ENCODE measurements at regions not wholly inside any gene's neighbourhood (a gene's known extent, or its start where the extent isn't known, plus 50 kb on each side); places are given as distances from the start of the nearest gene placed in this dataset.
A peak's percentile ranks its signal among the peaks of the same experiment; 100 is the strongest.

- DNase-seq: no peak
Observed at GRCh38 chr9:12178634-12179033, 514.6 kb upstream of the TYRP1 start.

- DNase-seq: peak in 1 of 2 experiments; percentile 1
Observed at GRCh38 chr9:12182806-12183205, 510.4 kb upstream of the TYRP1 start.

- DNase-seq: no peak
Observed at GRCh38 chr9:12183321-12183720, 509.9 kb upstream of the TYRP1 start.

GRCh38 chr9:12185856-12186255, 507.3 kb upstream of the TYRP1 start:
- DNase-seq: no peak

- no peak for DNase-seq
Observed at GRCh38 chr9:12191630-12192029, 501.6 kb upstream of the TYRP1 start.

- DNase-seq: no peak
Observed at GRCh38 chr9:12194731-12195130, 498.5 kb upstream of the TYRP1 start.

GRCh38 chr9:12195456-12195855, 497.7 kb upstream of the TYRP1 start:
- no peak for DNase-seq

GRCh38 chr9:12204512-12204911, 488.7 kb upstream of the TYRP1 start:
- DNase-seq: no peak

GRCh38 chr9:12212860-12213259, 480.3 kb upstream of the TYRP1 start:
- DNase-seq: no peak

GRCh38 chr9:12221470-12221869, 471.7 kb upstream of the TYRP1 start:
- no peak for DNase-seq

- DNase-seq: no peak
Observed at GRCh38 chr9:12224449-12224848, 468.7 kb upstream of the TYRP1 start.

GRCh38 chr9:12230708-12231107, 462.5 kb upstream of the TYRP1 start:
- no peak for DNase-seq

GRCh38 chr9:12231832-12232231, 461.4 kb upstream of the TYRP1 start:
- no peak for DNase-seq

- no peak for DNase-seq
Observed at GRCh38 chr9:12232836-12233235, 460.3 kb upstream of the TYRP1 start.

GRCh38 chr9:12253941-12254340, 439.2 kb upstream of the TYRP1 start:
- DNase-seq: no peak

GRCh38 chr9:12266758-12267157, 426.4 kb upstream of the TYRP1 start:
- no peak for DNase-seq

GRCh38 chr9:12271421-12271891, 421.7 kb upstream of the TYRP1 start:
- no peak for DNase-seq

- DNase-seq: no peak
Observed at GRCh38 chr9:12272471-12273120, 420.6 kb upstream of the TYRP1 start.

GRCh38 chr9:12274577-12274976, 418.6 kb upstream of the TYRP1 start:
- no peak for DNase-seq

- DNase-seq: no peak
Observed at GRCh38 chr9:12276505-12276904, 416.7 kb upstream of the TYRP1 start.

GRCh38 chr9:12289711-12290110, 403.5 kb upstream of the TYRP1 start:
- DNase-seq: peak in 1 of 2 experiments; percentile 11

GRCh38 chr9:12290166-12290869, 402.9 kb upstream of the TYRP1 start:
- DNase-seq: no peak

- no peak for DNase-seq
Observed at GRCh38 chr9:12305211-12305610, 388.0 kb upstream of the TYRP1 start.

GRCh38 chr9:12314589-12314988, 378.6 kb upstream of the TYRP1 start:
- no peak for DNase-seq

Measured in NCI-H1930 (cell line).